Endothelial cell of umbilical vein (primary cell): ENCODE measurements at regions not wholly inside any gene's neighbourhood (a gene's known extent, or its start where the extent isn't known, plus 50 kb on each side); places are given as distances from the start of the nearest gene placed in this dataset.

Experiments
- BruUV-seq: library from RNA; stranded (reverse); fragments of 400-500 nt; replicated peaks from 2 replicates; lab custom pipeline; 2021; lab: Mats Ljungman, UMichigan
- CTCF ChIA-PET: fragments of 300-600, 350-600 bp; sonication (Branson Sonifier 250); formaldehyde crosslinking; loops from one replicate; lab custom pipeline; 2021; ENCODE audit warnings: antibody characterized with exemption, inconsistent platforms; lab: Charles Lee
- POLR2A ChIA-PET: fragments of 300-600, 350-600 bp; sonication (Branson Sonifier 250); formaldehyde crosslinking; loops from one replicate; lab custom pipeline; 2021; ENCODE audit warnings: antibody characterized with exemption, inconsistent platforms; lab: Charles Lee
- DNase-seq: peaks from one replicate; pipeline ENCODE4 v3.0.0-alpha.2; 2011; ENCODE audit warnings: low read depth, low spot score
- FAIRE-seq: peaks from 2 replicates; lab custom pipeline; 2011; peaks lifted over from hg19 to GRCh38; lab: Jason Lieb, UNC
- H2AFZ ChIP-seq: 2 replicates; pipeline ENCODE4 v1.6.0; 2012; ENCODE audit warnings: low read depth, low read length, control low read depth, inconsistent platforms
- H3K27ac ChIP-seq: 2 replicates; pipeline ENCODE4 v1.5.1; 2011; ENCODE audit warnings: low read depth, mild to moderate bottlenecking, control low read depth, low read length, moderate library complexity; ENCODE audit not compliant: insufficient read depth
- H3K27me3 ChIP-seq, 2 experiments: 2 replicates each; pipeline versions ENCODE4 v1.6.0 to v1.6.1; 2011; ENCODE audit warnings: low read length in 2 of 2, mixed read lengths in 1 of 2; ENCODE audit not compliant: control insufficient read depth in 2 of 2, insufficient read depth in 2 of 2
- H3K36me3 ChIP-seq, 2 experiments: 2 replicates in 1 of 2; 3 replicates in 1 of 2; pipeline ENCODE4 v1.5.1; 2011; ENCODE audit warnings: low read length in 2 of 2, mild to moderate bottlenecking in 1 of 2, moderate library complexity in 1 of 2; ENCODE audit not compliant: control insufficient read depth in 2 of 2, insufficient read depth in 2 of 2; ENCODE audit errors: extremely low read depth in 1 of 2
- H3K4me1 ChIP-seq: 3 replicates; pipeline ENCODE4 v1.5.1; 2011; ENCODE audit warnings: mild to moderate bottlenecking, low read length; ENCODE audit not compliant: control insufficient read depth, insufficient read depth; ENCODE audit errors: extremely low read depth
- H3K4me2 ChIP-seq: 2 replicates; pipeline ENCODE4 v1.6.1; 2011; ENCODE audit warnings: low read length, control low read depth, mixed read lengths; ENCODE audit not compliant: insufficient read depth
- H3K4me3 ChIP-seq, 3 experiments: fragments of 200-600 bp in 1 of 3; sonication (generic), shearing (Covaris generic) in 1 of 3; replicated peaks in 1 of 3; 2 replicates each; pipeline ENCODE4 v1.5.1; 2011 to 2016; ENCODE audit warnings: control low read depth in 3 of 3, low read length in 3 of 3, mild to moderate bottlenecking in 2 of 3, inconsistent platforms in 1 of 3, low read depth in 1 of 3, moderate library complexity in 1 of 3; ENCODE audit not compliant: insufficient read depth in 1 of 3
- H3K79me2 ChIP-seq: 2 replicates; pipeline ENCODE4 v1.6.0; 2012; ENCODE audit warnings: low read length, inconsistent platforms; ENCODE audit not compliant: control insufficient read depth, insufficient read depth
- H3K9ac ChIP-seq: replicated peaks from 2 replicates; pipeline ENCODE3; 2011; ENCODE audit warnings: low read length, control low read depth; ENCODE audit not compliant: insufficient read depth; ENCODE audit errors: extremely low read depth
- H3K9me1 ChIP-seq: replicated peaks from 3 replicates; pipeline ENCODE4 v1.6.0; 2011; ENCODE audit warnings: mild to moderate bottlenecking, low read length; ENCODE audit not compliant: control insufficient read depth, insufficient read depth; ENCODE audit errors: extremely low read depth
- H3K9me3 ChIP-seq: replicated peaks from 2 replicates; pipeline ENCODE4 v1.5.1; 2012; ENCODE audit warnings: low read length, inconsistent platforms; ENCODE audit not compliant: control insufficient read depth, insufficient read depth
- H4K20me1 ChIP-seq: replicated peaks from 2 replicates; pipeline ENCODE3; 2011; ENCODE audit warnings: mild to moderate bottlenecking, low read length; ENCODE audit not compliant: control insufficient read depth, insufficient read depth; ENCODE audit errors: extremely low read depth
- CTCF ChIP-seq, 2 donors: IDR thresholded peaks; 1 replicate in 1 of 2; 2 replicates in 1 of 2; pipeline ENCODE4 v1.5.1; 2011; ENCODE audit warnings: low read length in 2 of 2, mild to moderate bottlenecking in 2 of 2, moderate library complexity in 2 of 2, control low read depth in 1 of 2, inconsistent platforms in 1 of 2, low read depth in 1 of 2; ENCODE audit not compliant: insufficient read depth in 1 of 2; ENCODE audit errors: extremely low read depth in 1 of 2
- EZH2 ChIP-seq: IDR thresholded peaks from 2 replicates; pipeline ENCODE4 v1.6.1; 2012; ENCODE audit warnings: borderline replicate concordance, low read depth, mild to moderate bottlenecking, moderate library complexity, low read length, inconsistent platforms; ENCODE audit not compliant: severe bottlenecking
- FOS ChIP-seq: IDR thresholded peaks from 2 replicates; pipeline ENCODE4 v1.6.1; 2011; ENCODE audit warnings: mild to moderate bottlenecking, low read length, moderate library complexity, borderline replicate concordance; ENCODE audit not compliant: insufficient read depth
- GATA2 ChIP-seq: IDR thresholded peaks from 2 replicates; pipeline ENCODE4 v1.7.0; 2011; ENCODE audit warnings: low read depth, mild to moderate bottlenecking, moderate library complexity, mixed read lengths, low read length; ENCODE audit not compliant: insufficient read length, insufficient read depth
- JUN ChIP-seq: IDR thresholded peaks from 2 replicates; pipeline ENCODE4 v1.6.1; 2011; ENCODE audit warnings: borderline replicate concordance, low read depth; ENCODE audit not compliant: insufficient read length, insufficient read depth
- MYC ChIP-seq: IDR thresholded peaks from one replicate; pipeline ENCODE4 v1.6.1; 2011; ENCODE audit warnings: mild to moderate bottlenecking, low read depth, low read length
- POLR2A ChIP-seq: IDR thresholded peaks from 2 replicates; pipeline ENCODE4 v1.6.1; 2012; ENCODE audit warnings: low read depth, mild to moderate bottlenecking, control low read depth, low read length
- POLR2AphosphoS5 ChIP-seq: IDR thresholded peaks from 2 replicates; pipeline ENCODE4 v1.6.1; 2012; ENCODE audit warnings: low read depth, mild to moderate bottlenecking, control low read depth, low read length, moderate library complexity; ENCODE audit not compliant: insufficient read depth
- dilution Hi-C: fragments of 300-500 bp; cut with MboI; formaldehyde crosslinking; loops from one replicate; pipeline ENCODE4 v1.15.0; 2019; ENCODE audit warnings: low sequenced_read_pairs; ENCODE audit not compliant: extremely low pct_ligation_motif_present
- intact Hi-C: fragments of 100-400 bp; cut with micrococcal nuclease; formaldehyde crosslinking; loops from one replicate; pipeline ENCODE4 v1.10.0; 2022
- TF ChIP-seq, protein P1 (sequence below): IDR thresholded peaks from 2 replicates; pipeline ENCODE4 v1.6.1; 2011; ENCODE audit not compliant: insufficient read depth, insufficient read length

DNA sequence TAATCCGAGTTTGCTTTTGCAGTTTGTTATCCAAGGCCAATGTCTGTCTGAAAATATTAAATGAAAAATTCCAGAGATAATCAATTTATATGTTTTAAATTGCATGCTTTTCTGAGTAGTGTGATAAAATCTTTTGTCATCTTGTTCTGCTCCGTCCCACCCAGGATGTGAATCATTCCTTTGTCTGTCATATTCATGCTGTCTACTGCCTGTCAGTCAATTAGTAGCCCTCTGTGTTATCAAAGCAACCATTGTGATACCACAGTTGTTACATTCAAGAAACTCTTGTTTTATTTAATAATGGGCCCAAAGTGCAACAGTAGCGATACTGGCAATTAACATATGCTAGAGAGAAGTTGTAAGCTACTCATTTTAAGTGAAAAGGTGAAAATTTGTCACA lies 819.3 kb downstream of the BRINP3 start:
- Histone ChIP-seq H3K9me3 (no peaks in the 10 kb centered on the region), H3K79me2 (no peaks in the 10 kb centered on the region), H3K9ac (no peak overlapping the region), H3K27me3 (no peaks in the 10 kb centered on the region), H3K9me1 (no peaks in the 10 kb centered on the region), H2AFZ (no peak overlapping the region), H3K4me2 (no peak overlapping the region), H3K4me1 (no peaks in the 10 kb centered on the region), H3K4me3 (no peak overlapping the region), H3K36me3 (no peaks in the 10 kb centered on the region), H3K27ac (no peak overlapping the region), H4K20me1 (no peaks in the 10 kb centered on the region)
- FAIRE-seq = no peak
- dilution Hi-C loops = no loop called here
- intact Hi-C loops = no loop called here
- no peak for DNase-seq
- ChIA-PET CTCF (no interaction called here), POLR2A (no interaction called here)
- TF ChIP-seq POLR2AphosphoS5 (no peak), EZH2 (no peak), FOS (no peak)
- BruUV-seq = no TSS peak

DNA sequence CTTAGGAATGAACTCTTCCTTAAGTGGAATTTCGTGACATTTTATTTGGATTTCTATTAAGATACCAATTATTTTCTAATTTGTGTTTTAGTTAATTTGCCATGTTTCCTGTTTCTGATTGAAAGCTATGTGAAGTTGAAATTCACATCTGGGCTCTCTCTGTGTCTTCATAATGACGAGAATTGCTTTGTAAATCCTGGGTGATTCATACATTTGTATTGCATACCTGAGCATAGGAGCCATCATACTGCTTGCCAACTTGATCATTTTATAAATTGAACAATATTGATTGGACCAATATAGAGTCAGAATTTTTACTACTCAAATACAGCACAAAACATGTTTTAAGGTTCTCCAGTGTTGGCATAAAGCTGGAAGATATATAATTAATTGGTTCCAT lies 817.9 kb downstream of the BRINP3 start:
- POLR2A ChIA-PET = no interaction called here

More for the DNA sequence above, 817.9 kb downstream of the BRINP3 start:
- CTCF ChIA-PET = no interaction called here
- Histone ChIP-seq H2AFZ (no peak overlapping the region), H3K4me3 (no peak overlapping the region), H3K27ac (no peak overlapping the region), H3K79me2 (no peaks in the 10 kb centered on the region), H4K20me1 (no peaks in the 10 kb centered on the region), H3K9me1 (no peaks in the 10 kb centered on the region), H3K4me2 (no peak overlapping the region), H3K9me3 (no peaks in the 10 kb centered on the region), H3K36me3 (no peaks in the 10 kb centered on the region), H3K27me3 (no peaks in the 10 kb centered on the region), H3K4me1 (no peaks in the 10 kb centered on the region), H3K9ac (no peak overlapping the region)
- TF ChIP-seq GATA2 = no peak
- TF ChIP-seq POLR2A = no peak
- TF ChIP-seq POLR2AphosphoS5 = no peak
- no peak for TF ChIP-seq MYC
- TF ChIP-seq, protein P1, sequence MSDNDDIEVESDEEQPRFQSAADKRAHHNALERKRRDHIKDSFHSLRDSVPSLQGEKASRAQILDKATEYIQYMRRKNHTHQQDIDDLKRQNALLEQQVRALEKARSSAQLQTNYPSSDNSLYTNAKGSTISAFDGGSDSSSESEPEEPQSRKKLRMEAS = no peak
- TF ChIP-seq CTCF (IDR thresholded peaks at IDR 0.05; ENCODE audit: extremely low read depth in 1 of 2, insufficient read depth in 1 of 2, low read depth in 1 of 2, low read length in 2 of 2) = no peak
- TF ChIP-seq EZH2 = no peak
- no peak for TF ChIP-seq FOS
- TF ChIP-seq JUN = no peak
- BruUV-seq = no TSS peak
- dilution Hi-C loops (no loop called here), intact Hi-C loops (no loop called here)
- DNase-seq (no peak), FAIRE-seq (no peak)
